ENCODE measurements at regions not wholly inside any gene's neighbourhood (a gene's known extent, or its start where the extent isn't known, plus 50 kb on each side); places are given as distances from the start of the nearest gene placed in this dataset.

DNA sequence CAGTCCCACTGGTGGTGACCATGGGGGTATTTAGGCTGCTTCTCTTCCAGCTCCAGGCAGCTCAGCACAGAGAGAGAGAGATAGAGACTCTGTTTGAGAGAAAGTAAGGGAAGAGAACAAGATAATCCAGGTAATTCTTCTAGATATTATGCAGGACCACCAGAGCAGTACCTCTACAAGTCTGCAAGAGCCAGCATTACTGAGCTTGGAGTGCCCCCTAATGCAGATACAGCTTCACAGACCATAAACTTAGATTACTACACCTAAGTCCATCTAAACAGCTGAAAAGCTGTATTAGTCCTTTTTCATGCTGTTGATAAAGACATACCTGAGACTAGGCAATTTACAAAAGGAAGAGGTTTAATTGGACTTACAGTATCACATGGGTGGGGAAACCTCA is 570.3 kb downstream of the LRRIQ3 start:
- no peaks in the 10 kb centered on the region for H3K36me3 ChIP-seq (ENCODE audit: control insufficient read depth, insufficient read depth, low read length)
- no peaks in the 10 kb centered on the region for H3K9me3 ChIP-seq (ENCODE audit: control insufficient read depth, low read length)
- no peaks in the 10 kb centered on the region for H3K4me1 ChIP-seq (ENCODE audit: control insufficient read depth, insufficient read depth, low read length)
- no peak overlapping the region for H3K4me3 ChIP-seq (ENCODE audit: insufficient read depth, low read depth, low read length)
- H3K27ac ChIP-seq (ENCODE audit: insufficient read depth, low read depth, low read length, poor library complexity, severe bottlenecking), result no peak overlapping the region
- no peaks in the 10 kb centered on the region for H3K27me3 ChIP-seq (ENCODE audit: control insufficient read depth, insufficient read depth, low read length, poor library complexity, severe bottlenecking)

GRCh38 chr1:73626326-73626725 is 571.6 kb downstream of the LRRIQ3 start:
- no peak overlapping the region for H3K4me3 ChIP-seq (ENCODE audit: insufficient read depth, low read depth, low read length)
- H3K4me1 ChIP-seq (ENCODE audit: control insufficient read depth, insufficient read depth, low read length), result no peaks in the 10 kb centered on the region
- no peaks in the 10 kb centered on the region for H3K36me3 ChIP-seq (ENCODE audit: control insufficient read depth, insufficient read depth, low read length)
- 83 to 86% methylated on average over 1 of the region's 1 CpG for WGBS, 2 experiments
- no peaks in the 10 kb centered on the region for H3K27me3 ChIP-seq (ENCODE audit: control insufficient read depth, insufficient read depth, low read length, poor library complexity, severe bottlenecking)
- H3K9me3 ChIP-seq (ENCODE audit: control insufficient read depth, low read length), result no peaks in the 10 kb centered on the region
- no peak overlapping the region for H3K27ac ChIP-seq (ENCODE audit: insufficient read depth, low read depth, low read length, poor library complexity, severe bottlenecking)

- no peaks in the 10 kb centered on the region for H3K36me3 ChIP-seq (ENCODE audit: control insufficient read depth, insufficient read depth, low read length)
- 92 to 100% methylated on average over 1 of the region's 1 CpG for WGBS, 2 experiments
- H3K4me3 ChIP-seq (ENCODE audit: insufficient read depth, low read depth, low read length), result no peak overlapping the region
- H3K27ac ChIP-seq (ENCODE audit: insufficient read depth, low read depth, low read length, poor library complexity, severe bottlenecking), result no peak overlapping the region
- H3K27me3 ChIP-seq (ENCODE audit: control insufficient read depth, insufficient read depth, low read length, poor library complexity, severe bottlenecking), result no peaks in the 10 kb centered on the region
- H3K4me1 ChIP-seq (ENCODE audit: control insufficient read depth, insufficient read depth, low read length), result no peaks in the 10 kb centered on the region
- no peaks in the 10 kb centered on the region for H3K9me3 ChIP-seq (ENCODE audit: control insufficient read depth, low read length)
Measured at GRCh38 chr1:73623946-73624345, 574.0 kb downstream of the LRRIQ3 start.

GRCh38 chr1:73617145-73617544 is 580.8 kb downstream of the LRRIQ3 start:
- no peaks in the 10 kb centered on the region for H3K27me3 ChIP-seq (ENCODE audit: control insufficient read depth, insufficient read depth, low read length, poor library complexity, severe bottlenecking)
- H3K9me3 ChIP-seq (ENCODE audit: control insufficient read depth, low read length), result no peaks in the 10 kb centered on the region
- no peak overlapping the region for H3K4me3 ChIP-seq (ENCODE audit: insufficient read depth, low read depth, low read length)
- 95 to 97% methylated on average over 4 of the region's 4 CpGs for WGBS, 2 experiments
- no peaks in the 10 kb centered on the region for H3K36me3 ChIP-seq (ENCODE audit: control insufficient read depth, insufficient read depth, low read length)
- H3K27ac ChIP-seq (ENCODE audit: insufficient read depth, low read depth, low read length, poor library complexity, severe bottlenecking), result no peak overlapping the region
- no peaks in the 10 kb centered on the region for H3K4me1 ChIP-seq (ENCODE audit: control insufficient read depth, insufficient read depth, low read length)

- H3K4me1 ChIP-seq (ENCODE audit: control insufficient read depth, insufficient read depth, low read length), result no peaks in the 10 kb centered on the region
- H3K9me3 ChIP-seq (ENCODE audit: control insufficient read depth, low read length), result no peaks in the 10 kb centered on the region
- no peaks in the 10 kb centered on the region for H3K36me3 ChIP-seq (ENCODE audit: control insufficient read depth, insufficient read depth, low read length)
- no peaks in the 10 kb centered on the region for H3K27me3 ChIP-seq (ENCODE audit: control insufficient read depth, insufficient read depth, low read length, poor library complexity, severe bottlenecking)
- H3K27ac ChIP-seq (ENCODE audit: insufficient read depth, low read depth, low read length, poor library complexity, severe bottlenecking), result no peak overlapping the region
- H3K4me3 ChIP-seq (ENCODE audit: insufficient read depth, low read depth, low read length), result no peak overlapping the region
Measured at GRCh38 chr1:73611681-73612080, 586.3 kb downstream of the LRRIQ3 start.

GRCh38 chr1:73604739-73605138 is 593.2 kb downstream of the LRRIQ3 start:
- Histone ChIP-seq H3K36me3 (ENCODE audit: control insufficient read depth, insufficient read depth, low read length) (no peaks in the 10 kb centered on the region), H3K27me3 (ENCODE audit: control insufficient read depth, insufficient read depth, low read length, poor library complexity, severe bottlenecking) (no peaks in the 10 kb centered on the region)
- 79 to 87% methylated on average over 2 of the region's 2 CpGs for WGBS, 2 experiments

DNA sequence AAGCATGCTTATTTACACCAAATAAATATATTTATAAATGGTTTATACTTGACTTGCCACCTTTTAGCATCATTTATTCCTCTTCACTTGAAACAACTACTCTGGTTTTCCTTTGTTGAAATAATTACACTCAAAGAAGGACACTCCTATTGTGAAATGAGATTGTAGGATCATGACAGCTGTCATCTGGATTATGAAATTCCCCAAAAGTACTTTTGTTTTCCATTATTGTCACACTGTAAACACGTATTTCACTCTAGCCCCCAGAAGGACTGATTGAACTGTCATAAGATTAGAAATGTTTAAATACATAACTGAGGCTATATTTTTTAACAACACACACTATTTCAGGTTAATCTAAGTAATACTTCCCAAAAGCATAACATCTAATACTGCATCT is 593.8 kb downstream of the LRRIQ3 start:
- 100% methylated on average over 1 of the region's 1 CpG; no CpG with 5 or more reads in 1 of the 2 experiments for WGBS, 2 experiments
- H3K27me3 ChIP-seq (ENCODE audit: control insufficient read depth, insufficient read depth, low read length, poor library complexity, severe bottlenecking), result no peaks in the 10 kb centered on the region
- H3K36me3 ChIP-seq (ENCODE audit: control insufficient read depth, insufficient read depth, low read length), result no peaks in the 10 kb centered on the region
- no peak overlapping the region for H3K27ac ChIP-seq (ENCODE audit: insufficient read depth, low read depth, low read length, poor library complexity, severe bottlenecking)
- no peaks in the 10 kb centered on the region for H3K9me3 ChIP-seq (ENCODE audit: control insufficient read depth, low read length)
- no peak overlapping the region for H3K4me3 ChIP-seq (ENCODE audit: insufficient read depth, low read depth, low read length)
- H3K4me1 ChIP-seq (ENCODE audit: control insufficient read depth, insufficient read depth, low read length), result no peaks in the 10 kb centered on the region

More at GRCh38 chr1:73604739-73605138, 593.2 kb downstream of the LRRIQ3 start:
- H3K27ac ChIP-seq (ENCODE audit: insufficient read depth, low read depth, low read length, poor library complexity, severe bottlenecking), result no peak overlapping the region
- H3K4me3 ChIP-seq (ENCODE audit: insufficient read depth, low read depth, low read length), result no peak overlapping the region
- H3K9me3 ChIP-seq (ENCODE audit: control insufficient read depth, low read length), result no peaks in the 10 kb centered on the region
- no peaks in the 10 kb centered on the region for H3K4me1 ChIP-seq (ENCODE audit: control insufficient read depth, insufficient read depth, low read length)

- WGBS, 2 experiments, result 80% methylated on average over 4 of the region's 4 CpGs
- no peaks in the 10 kb centered on the region for H3K27me3 ChIP-seq (ENCODE audit: control insufficient read depth, insufficient read depth, low read length, poor library complexity, severe bottlenecking)
- no peaks in the 10 kb centered on the region for H3K9me3 ChIP-seq (ENCODE audit: control insufficient read depth, low read length)
- no peaks in the 10 kb centered on the region for H3K36me3 ChIP-seq (ENCODE audit: control insufficient read depth, insufficient read depth, low read length)
- no peaks in the 10 kb centered on the region for H3K4me1 ChIP-seq (ENCODE audit: control insufficient read depth, insufficient read depth, low read length)
- no peak overlapping the region for H3K4me3 ChIP-seq (ENCODE audit: insufficient read depth, low read depth, low read length)
- no peak overlapping the region for H3K27ac ChIP-seq (ENCODE audit: insufficient read depth, low read depth, low read length, poor library complexity, severe bottlenecking)
Measured at GRCh38 chr1:73593804-73594203, 604.2 kb downstream of the LRRIQ3 start.

DNA sequence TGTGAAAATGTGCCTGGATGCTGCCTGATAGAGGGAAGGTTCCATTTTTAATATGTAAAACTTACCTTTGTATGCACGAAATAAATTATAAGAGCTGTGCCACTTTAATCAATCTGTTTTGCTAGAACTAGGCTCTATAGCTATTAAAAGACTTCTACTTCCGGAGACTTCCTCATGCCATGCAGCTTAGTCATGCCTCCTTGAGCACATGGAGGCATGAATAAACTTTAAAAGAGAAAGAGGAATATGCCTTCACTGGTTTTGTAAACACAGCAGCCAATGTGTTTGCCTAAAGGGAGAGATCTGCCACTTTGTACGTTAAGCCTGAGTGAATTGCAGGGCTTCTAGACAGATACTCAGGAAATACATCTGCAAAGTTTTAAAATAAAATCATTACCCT is 604.6 kb downstream of the LRRIQ3 start:
- no peaks in the 10 kb centered on the region for H3K9me3 ChIP-seq (ENCODE audit: control insufficient read depth, low read length)
- H3K27me3 ChIP-seq (ENCODE audit: control insufficient read depth, insufficient read depth, low read length, poor library complexity, severe bottlenecking), result no peaks in the 10 kb centered on the region
- H3K4me1 ChIP-seq (ENCODE audit: control insufficient read depth, insufficient read depth, low read length), result no peaks in the 10 kb centered on the region
- 66 to 75% methylated on average over 3 of the region's 3 CpGs for WGBS, 2 experiments
- H3K27ac ChIP-seq (ENCODE audit: insufficient read depth, low read depth, low read length, poor library complexity, severe bottlenecking), result no peak overlapping the region
- H3K36me3 ChIP-seq (ENCODE audit: control insufficient read depth, insufficient read depth, low read length), result no peaks in the 10 kb centered on the region
- H3K4me3 ChIP-seq (ENCODE audit: insufficient read depth, low read depth, low read length), result no peak overlapping the region

DNA sequence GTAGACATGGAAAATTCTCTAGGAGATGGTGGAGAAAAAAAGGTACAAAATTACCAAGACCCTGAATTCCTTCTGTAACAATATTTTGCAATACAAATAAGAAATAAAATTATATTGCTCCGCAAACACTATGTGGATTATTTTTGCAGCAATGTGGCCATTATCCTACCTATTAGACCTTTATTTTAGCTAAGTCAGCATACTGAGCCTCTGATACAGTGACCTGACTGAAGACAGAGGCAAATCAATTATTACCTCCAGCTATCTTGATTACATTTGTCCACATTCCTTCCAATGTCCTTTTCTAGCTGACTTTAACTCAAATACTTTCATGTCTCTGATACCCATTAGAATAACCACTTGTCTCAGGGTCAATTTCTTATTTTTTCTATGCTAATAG is 610.9 kb downstream of the LRRIQ3 start:
- H3K27me3 ChIP-seq (ENCODE audit: control insufficient read depth, insufficient read depth, low read length, poor library complexity, severe bottlenecking), result no peaks in the 10 kb centered on the region
- no peaks in the 10 kb centered on the region for H3K4me1 ChIP-seq (ENCODE audit: control insufficient read depth, insufficient read depth, low read length)
- no peak overlapping the region for H3K27ac ChIP-seq (ENCODE audit: insufficient read depth, low read depth, low read length, poor library complexity, severe bottlenecking)
- no peak overlapping the region for H3K4me3 ChIP-seq (ENCODE audit: insufficient read depth, low read depth, low read length)
- no peaks in the 10 kb centered on the region for H3K36me3 ChIP-seq (ENCODE audit: control insufficient read depth, insufficient read depth, low read length)
- H3K9me3 ChIP-seq (ENCODE audit: control insufficient read depth, low read length), result no peaks in the 10 kb centered on the region
- 91% methylated on average over 1 of the region's 1 CpG; no CpG with 5 or more reads in 1 of the 2 experiments for WGBS, 2 experiments

DNA sequence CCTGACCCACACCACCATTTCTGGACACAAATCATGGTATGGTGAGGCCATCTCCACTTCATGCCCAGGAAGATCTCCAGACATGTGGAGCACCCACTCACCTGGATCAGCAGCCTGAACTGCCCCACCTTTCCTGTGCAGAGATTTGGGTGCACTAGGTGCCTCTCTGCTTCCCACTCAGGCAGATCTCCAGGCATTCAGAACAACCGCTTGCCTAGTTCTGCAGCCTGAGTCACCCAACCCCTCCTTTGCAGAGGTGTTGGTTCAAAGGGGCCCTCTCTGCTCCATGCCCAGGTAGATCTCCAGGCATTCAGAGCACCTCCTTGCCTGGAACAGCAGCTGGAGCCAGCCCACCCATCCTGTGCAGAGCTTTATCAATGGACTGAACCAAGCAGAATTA is 620.8 kb downstream of the LRRIQ3 start:
- Histone ChIP-seq H3K9me3 (ENCODE audit: control insufficient read depth, low read length) (no peaks in the 10 kb centered on the region), H3K4me3 (ENCODE audit: insufficient read depth, low read depth, low read length) (no peak overlapping the region), H3K27me3 (ENCODE audit: control insufficient read depth, insufficient read depth, low read length, poor library complexity, severe bottlenecking) (no peaks in the 10 kb centered on the region), H3K27ac (ENCODE audit: insufficient read depth, low read depth, low read length, poor library complexity, severe bottlenecking) (no peak overlapping the region), H3K4me1 (ENCODE audit: control insufficient read depth, insufficient read depth, low read length) (no peaks in the 10 kb centered on the region), H3K36me3 (ENCODE audit: control insufficient read depth, insufficient read depth, low read length) (no peaks in the 10 kb centered on the region)
- 90 to 95% methylated on average over 1 of the region's 1 CpG for WGBS, 2 experiments

Data from ectodermal cell (in vitro differentiated cells).